IMR-90 (cell line): ENCODE measurements at regions not wholly inside any gene's neighbourhood (a gene's known extent, or its start where the extent isn't known, plus 50 kb on each side); places are given as distances from the start of the nearest gene placed in this dataset.

Experiments used
- ATAC-seq: fragments of 200-7000 bp; cut with Tn5 transposase; 2 replicates; pipeline ENCODE4 v1.9.1; 2020; ENCODE audit warnings: low read depth, mild to moderate bottlenecking, moderate library complexity
- BruUV-seq: library from RNA; stranded (reverse); fragments of 400-500 nt; replicated peaks from 2 replicates; lab custom pipeline; 2021; lab: Mats Ljungman, UMichigan
- CTCF ChIA-PET: fragments of 300-600 bp; formaldehyde crosslinking; extraction: SDS; loops from one replicate; lab custom pipeline; 2021; ENCODE audit warnings: antibody characterized with exemption; lab: Yijun Ruan, JAX
- POLR2A ChIA-PET: fragments of 300-600 bp; sonication (Branson Sonifier 250); formaldehyde crosslinking; loops from one replicate; lab custom pipeline; 2022; ENCODE audit warnings: antibody characterized with exemption; ENCODE audit not compliant: unreplicated experiment; lab: Charles Lee
- DNase-seq: peaks from one replicate; pipeline ENCODE4 v3.0.0; 2013
- H2AFZ ChIP-seq: replicated peaks from 2 replicates; pipeline ENCODE3; 2013; ENCODE audit warnings: low read length, mild to moderate bottlenecking; ENCODE audit not compliant: poor library complexity
- H2AK5ac ChIP-seq: 2 replicates; pipeline ENCODE4 v1.6.1; 2013; ENCODE audit warnings: low read depth, low read length, inconsistent platforms
- H2AK9ac ChIP-seq: replicated peaks from 2 replicates; pipeline ENCODE3; 2013; ENCODE audit warnings: mild to moderate bottlenecking, low read depth, low read length, moderate library complexity; ENCODE audit not compliant: poor library complexity
- H2BK120ac ChIP-seq: 2 replicates; pipeline ENCODE4 v1.6.1; 2013; ENCODE audit warnings: low read depth, low read length, inconsistent platforms
- H2BK15ac ChIP-seq: 3 replicates; pipeline ENCODE4 v1.6.1; 2013; ENCODE audit warnings: low read depth, low read length, inconsistent platforms
- H2BK20ac ChIP-seq: 2 replicates; pipeline ENCODE4 v1.6.1; 2013; ENCODE audit warnings: low read depth, mild to moderate bottlenecking, inconsistent platforms, low read length, moderate library complexity
- H2BK5ac ChIP-seq: 2 replicates; pipeline ENCODE4 v1.6.1; 2013; ENCODE audit warnings: mild to moderate bottlenecking, low read depth, low read length, inconsistent platforms; ENCODE audit not compliant: poor library complexity, severe bottlenecking
- H3K14ac ChIP-seq: replicated peaks from 2 replicates; pipeline ENCODE4 v1.6.1; 2013; ENCODE audit warnings: low read depth, low read length, inconsistent platforms
- H3K18ac ChIP-seq: 2 replicates; pipeline ENCODE4 v1.6.1; 2013; ENCODE audit warnings: low read depth, low read length, control low read depth
- H3K23ac ChIP-seq: 2 replicates; pipeline ENCODE4 v1.6.1; 2013; ENCODE audit warnings: low read depth, low read length, inconsistent platforms
- H3K27ac ChIP-seq: 2 replicates; pipeline ENCODE4 v1.5.1; 2013; ENCODE audit warnings: mild to moderate bottlenecking, control low read depth, low read length; ENCODE audit not compliant: insufficient read depth
- H3K27me3 ChIP-seq: 2 replicates; pipeline ENCODE4 v1.6.1; 2013; ENCODE audit warnings: low read length; ENCODE audit not compliant: control insufficient read depth, insufficient read depth
- H3K36me3 ChIP-seq: 2 replicates; pipeline ENCODE4 v1.6.1; 2013; ENCODE audit warnings: low read length, mixed read lengths; ENCODE audit not compliant: control insufficient read depth, insufficient read depth
- H3K4ac ChIP-seq: 2 replicates; pipeline ENCODE4 v1.6.1; 2013; ENCODE audit warnings: low read depth, low read length, inconsistent platforms
- H3K4me1 ChIP-seq: 2 replicates; pipeline ENCODE4 v1.6.1; 2013; ENCODE audit warnings: low read length, mixed read lengths; ENCODE audit not compliant: control insufficient read depth, insufficient read depth
- H3K4me2 ChIP-seq: 2 replicates; pipeline ENCODE4 v1.6.1; 2013; ENCODE audit warnings: low read depth, mild to moderate bottlenecking, control low read depth, low read length, moderate library complexity
- H3K4me3 ChIP-seq: 2 replicates; pipeline ENCODE4 v1.5.1; 2013; ENCODE audit warnings: low read depth, mild to moderate bottlenecking, control low read depth, low read length, moderate library complexity; ENCODE audit not compliant: insufficient read depth
- H3K56ac ChIP-seq: 2 replicates; pipeline ENCODE4 v1.6.1; 2013; ENCODE audit warnings: low read length, inconsistent platforms; ENCODE audit not compliant: insufficient read depth; ENCODE audit errors: extremely low read depth
- H3K79me1 ChIP-seq, 2 experiments: 2 replicates each; pipeline ENCODE4 v1.6.1; 2013; ENCODE audit warnings: low read length in 2 of 2, inconsistent platforms in 1 of 2, low read depth in 1 of 2
- H3K9ac ChIP-seq: 2 replicates; pipeline ENCODE4 v1.6.1; 2013; ENCODE audit warnings: low read depth, low read length, control low read depth
- H3K9me1 ChIP-seq: 2 replicates; pipeline ENCODE4 v1.6.1; 2013; ENCODE audit warnings: low read length, inconsistent platforms; ENCODE audit not compliant: insufficient read depth
- H3K9me3 ChIP-seq: 2 replicates; pipeline ENCODE4 v1.6.1; 2013; ENCODE audit warnings: low read length; ENCODE audit not compliant: control insufficient read depth, insufficient read depth
- H4K20me1 ChIP-seq: 2 replicates; pipeline ENCODE4 v1.6.1; 2013; ENCODE audit warnings: low read length, inconsistent platforms; ENCODE audit not compliant: insufficient read depth
- H4K5ac ChIP-seq: 2 replicates; pipeline ENCODE4 v1.6.1; 2013; ENCODE audit warnings: mild to moderate bottlenecking, low read depth, low read length, control low read depth
- H4K8ac ChIP-seq, 2 experiments: 2 replicates each; pipeline ENCODE4 v1.6.1; 2013; ENCODE audit warnings: low read depth in 2 of 2, low read length in 2 of 2, control low read depth in 1 of 2, inconsistent platforms in 1 of 2
- H4K91ac ChIP-seq: 2 replicates; pipeline ENCODE4 v1.6.1; 2013; ENCODE audit warnings: low read depth, low read length, inconsistent platforms; ENCODE audit not compliant: insufficient read depth
- FOS ChIP-seq: fragments of 150-350 bp; IDR thresholded peaks from 2 replicates; pipeline ENCODE4 v1.6.1; 2016; ENCODE audit warnings: low read depth, low read length
- MXI1 ChIP-seq: IDR thresholded peaks from 2 replicates; pipeline ENCODE4 v1.6.1; 2012; ENCODE audit warnings: low read depth, mild to moderate bottlenecking, low read length, moderate library complexity, borderline replicate concordance
- NFE2L2 ChIP-seq: fragments of 150-350 bp; IDR thresholded peaks from 2 replicates; pipeline ENCODE4 v1.6.1; 2016; ENCODE audit warnings: low read depth, mild to moderate bottlenecking, low read length
- RAD21 ChIP-seq: IDR thresholded peaks from 2 replicates; pipeline ENCODE4 v1.6.1; 2012; ENCODE audit warnings: low read length, improper control_type of control experiment
- WGBS, 2 experiments: methylation state at CpG; one replicate each; pipeline versions ENCODE4 v1.1.5 to v1.1.7; 2013; ENCODE audit warnings: missing lambda C conversion rate in 2 of 2; ENCODE audit not compliant: insufficient read length in 1 of 2; ENCODE audit errors: extremely low coverage in 2 of 2; 5-methylcytosine and 5-hydroxymethylcytosine counted together
- dilution Hi-C: fragments of 300-500 bp; cut with HindIII; formaldehyde crosslinking; loops from one replicate; pipeline ENCODE4 v1.14.3; 2018; ENCODE audit warnings: low sequenced_read_pairs; ENCODE audit not compliant: unreplicated experiment
- in situ Hi-C: fragments of 300-500 bp; cut with MboI; formaldehyde crosslinking; loops from 3 replicates; pipeline ENCODE4 v1.14.3; 2019; ENCODE audit warnings: low sequenced_read_pairs, inconsistent platforms, mixed read lengths
- intact Hi-C: fragments of 100-400 bp; cut with micrococcal nuclease; formaldehyde crosslinking; loops from 2 replicates; pipeline ENCODE4 v1.10.0; 2022

- H2BK120ac ChIP-seq = no peak overlapping the region
- in situ Hi-C loops (no loop called here), dilution Hi-C loops (no loop called here), intact Hi-C loops (no loop called here)
- no peak for DNase-seq
- 100% methylated on average over 1 of the region's 6 CpGs; no CpG with 5 or more reads in 1 of the 2 experiments for WGBS, 2 experiments
- no peak overlapping the region for H3K9ac ChIP-seq
- H2AK5ac ChIP-seq = no peak overlapping the region
- no peak overlapping the region for H2BK15ac ChIP-seq
- H4K20me1 ChIP-seq = no peaks in the 10 kb centered on the region
- H3K14ac ChIP-seq = no peak overlapping the region
- H3K27me3 ChIP-seq = no peaks in the 10 kb centered on the region
- ATAC-seq = no peak
- H3K23ac ChIP-seq = no peak overlapping the region
- H3K4ac ChIP-seq = no peak overlapping the region
- no peak overlapping the region for H2BK20ac ChIP-seq
- no peak overlapping the region for H4K91ac ChIP-seq
- no peak overlapping the region for H3K56ac ChIP-seq
- peaks cover 44% of the 10 kb centered on the region for H3K9me3 ChIP-seq
- CTCF ChIA-PET = no interaction called here
- POLR2A ChIA-PET = no interaction called here
- no peak overlapping the region for H2AK9ac ChIP-seq
- no peak for TF ChIP-seq FOS
- TF ChIP-seq NFE2L2 = no peak
- no peak for TF ChIP-seq RAD21
- no peak for TF ChIP-seq MXI1
- H3K9me1 ChIP-seq = no peaks in the 10 kb centered on the region
- no peaks in the 10 kb centered on the region for H3K36me3 ChIP-seq
- no peak overlapping the region for H4K8ac ChIP-seq
- H3K79me1 ChIP-seq = no peaks in the 10 kb centered on the region
- H2BK5ac ChIP-seq = no peak overlapping the region
- H4K5ac ChIP-seq = no peak overlapping the region
- no peak overlapping the region for H3K4me3 ChIP-seq
- peak overlapping the region; percentile 43 for H2AFZ ChIP-seq
- no peaks in the 10 kb centered on the region for H3K4me1 ChIP-seq
- H3K27ac ChIP-seq = no peak overlapping the region
- no peak overlapping the region for H3K4me2 ChIP-seq
- no TSS peak for BruUV-seq
- no peak overlapping the region for H3K18ac ChIP-seq
Measured at GRCh38 chr10:128626397-128627000, 500.3 kb upstream of the MKI67 start.
